ENCODE measurements at regions not wholly inside any gene's neighbourhood (a gene's known extent, or its start where the extent isn't known, plus 50 kb on each side); places are given as distances from the start of the nearest gene placed in this dataset.

GRCh38 chr10:121165276-121165675 is 314.1 kb downstream of the WDR11 start:
- TF ChIP-seq POLR2A (IDR thresholded peaks at IDR 0.05; ENCODE audit: extremely low read depth, insufficient read length) = no peak
- no peak for TF ChIP-seq CTCF (IDR thresholded peaks at IDR 0.05; ENCODE audit: low read depth, low read length)
- no peak for TF ChIP-seq MYC (IDR thresholded peaks at IDR 0.05; ENCODE audit: low read depth, low read length)
